Kidney capillary endothelial cell (primary cell): ENCODE measurements at regions not wholly inside any gene's neighbourhood (a gene's known extent, or its start where the extent isn't known, plus 50 kb on each side); places are given as distances from the start of the nearest gene placed in this dataset.
"Not testable (repeated sequence)": the region's sequence is repeated elsewhere in the genome, so short reads cannot be mapped to it uniquely, and the experiment has no call there.

Source experiments
- DNase-seq: peaks from one replicate; pipeline ENCODE4 v3.0.0-alpha.2; 2018; ENCODE audit warnings: low spot score

DNA sequence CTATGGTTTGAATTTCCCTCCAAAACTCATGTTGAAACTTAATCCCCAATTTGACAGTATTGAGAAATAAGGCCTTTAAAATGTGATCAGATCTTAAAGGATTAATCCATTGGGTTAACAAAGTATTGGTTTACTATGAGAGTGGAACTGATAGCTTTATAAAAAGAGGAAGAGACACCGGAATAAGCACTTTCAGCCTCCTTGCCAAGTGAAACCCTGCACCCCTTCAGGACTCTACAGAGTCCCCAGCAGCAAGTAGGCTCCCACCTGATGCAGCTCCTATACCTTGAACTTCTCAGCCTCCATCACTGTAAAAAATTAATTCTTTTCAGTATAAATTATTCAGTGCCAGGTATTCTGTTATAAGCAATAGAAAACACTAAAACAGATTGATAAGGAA is 348.3 kb downstream of the CGGBP1 start:
- no peak for DNase-seq

GRCh38 chr3:87710028-87710427 is 348.8 kb downstream of the CGGBP1 start:
- DNase-seq = no peak

GRCh38 chr3:87706176-87706575 is 352.6 kb downstream of the CGGBP1 start:
- no peak for DNase-seq

GRCh38 chr3:87702600-87702999 is 356.2 kb downstream of the CGGBP1 start:
- no peak for DNase-seq

DNA sequence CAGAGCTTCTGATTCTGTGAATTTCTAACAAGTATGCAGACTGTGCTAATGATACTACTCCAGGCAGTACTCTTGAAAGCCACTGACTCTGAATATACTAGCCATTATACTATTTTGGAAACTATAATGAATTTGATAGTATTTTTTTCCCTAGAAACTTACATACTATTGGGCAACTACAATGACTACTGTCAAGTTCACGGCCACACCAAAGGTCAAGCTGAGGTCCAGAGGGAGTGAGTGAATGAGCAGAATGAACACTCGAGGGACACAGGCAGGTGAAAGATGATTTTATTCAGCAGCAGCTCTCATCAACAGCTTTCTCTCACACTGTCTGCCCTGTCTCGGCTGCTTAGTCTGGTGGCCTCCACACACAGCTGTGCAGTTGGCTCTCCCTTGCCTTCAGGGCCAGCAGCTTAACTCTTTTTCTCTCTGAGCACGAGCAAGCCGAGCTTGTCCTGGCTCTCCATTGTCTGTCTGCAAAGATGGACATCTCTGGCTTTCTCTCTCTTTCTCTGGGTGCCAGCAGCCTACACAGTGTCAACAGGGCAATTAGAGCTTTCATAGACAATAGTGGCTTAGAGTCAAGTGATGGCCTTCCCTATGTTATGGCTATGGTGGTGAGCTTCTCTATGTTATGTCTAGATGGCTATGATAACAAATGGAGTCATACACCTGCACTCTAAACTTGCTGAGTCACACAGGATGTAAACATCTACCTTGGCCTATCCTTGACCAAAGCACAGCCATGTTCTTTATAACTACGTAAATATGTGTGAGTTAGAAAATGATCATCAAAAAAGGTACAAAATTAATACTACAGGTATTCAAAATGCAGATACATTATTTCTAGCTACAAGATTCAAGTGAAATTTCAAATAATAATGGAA is 362.4 kb downstream of the CGGBP1 start:
- DNase-seq = no peak

DNA sequence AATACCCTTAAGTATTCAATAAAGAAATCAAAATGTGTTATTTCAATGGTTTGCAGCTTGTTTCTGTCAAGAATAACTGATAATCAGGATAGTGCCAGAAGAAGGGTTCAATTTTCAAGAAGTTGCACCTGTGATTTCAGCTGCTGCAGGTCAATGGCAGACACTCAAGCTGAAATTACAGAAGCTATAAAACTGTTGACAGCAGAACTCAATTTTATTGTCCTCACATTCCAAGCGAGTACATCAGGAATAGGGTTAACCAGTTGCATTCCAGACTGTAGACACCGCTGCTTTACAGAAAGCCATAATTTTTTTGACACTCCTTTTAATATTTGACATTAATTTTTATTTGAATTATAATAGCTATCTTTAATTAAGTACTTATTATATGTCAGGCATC is 364.1 kb downstream of the CGGBP1 start:
- no peak for DNase-seq

DNA sequence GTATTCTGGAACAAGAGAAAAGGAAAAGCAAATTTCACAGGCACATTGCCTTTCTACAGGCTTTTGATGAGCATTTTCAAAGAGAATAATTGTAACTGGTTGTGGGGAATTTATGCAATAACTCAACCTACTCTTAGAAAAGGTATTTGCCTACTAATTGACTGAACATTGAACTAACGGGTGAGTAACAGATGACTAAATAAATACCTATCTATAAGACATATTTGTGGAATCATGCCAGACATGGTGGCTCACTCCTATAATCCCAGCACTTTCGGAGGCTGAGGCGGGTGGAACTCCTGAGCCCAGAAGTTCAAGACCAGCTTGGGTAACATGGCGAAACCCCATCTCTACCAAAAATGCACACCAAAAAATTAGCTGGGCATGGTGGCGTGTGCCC is 367.7 kb downstream of the CGGBP1 start:
- DNase-seq = no peak

DNA sequence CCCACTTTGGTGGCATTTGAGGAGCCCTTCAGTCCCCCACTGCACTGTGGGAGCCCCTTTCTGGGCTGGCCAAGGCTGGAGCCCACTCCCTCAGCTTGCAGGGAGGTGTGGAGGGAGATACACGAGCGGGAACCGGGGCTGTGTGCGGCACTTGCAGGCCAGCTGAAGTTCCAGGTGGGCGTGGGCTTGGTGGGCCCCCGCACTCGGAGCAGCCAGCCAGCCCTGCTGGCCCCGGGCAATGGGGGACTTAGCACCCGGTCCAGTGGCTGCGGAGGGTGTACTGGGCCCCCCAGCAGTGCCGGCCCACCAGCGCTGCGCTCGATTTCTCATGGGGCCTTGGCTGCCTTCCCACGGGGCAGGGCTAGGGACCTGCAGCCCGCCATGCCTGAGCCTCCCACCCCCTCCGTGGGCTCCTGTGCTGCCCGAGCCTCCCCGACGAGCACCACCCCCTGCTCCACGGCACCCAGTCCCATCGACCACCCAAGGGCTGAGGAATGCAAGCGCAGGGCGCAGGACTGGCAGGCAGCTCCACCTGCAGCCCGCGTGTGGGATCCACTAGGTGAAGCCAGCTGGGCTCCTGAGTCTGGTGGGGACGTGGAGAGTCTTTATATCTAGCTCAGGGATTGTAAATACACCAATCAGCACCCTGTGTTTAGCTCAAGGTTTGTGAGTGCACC is 379.7 kb downstream of the CGGBP1 start:
- DNase-seq = not testable (repeated sequence)

DNA sequence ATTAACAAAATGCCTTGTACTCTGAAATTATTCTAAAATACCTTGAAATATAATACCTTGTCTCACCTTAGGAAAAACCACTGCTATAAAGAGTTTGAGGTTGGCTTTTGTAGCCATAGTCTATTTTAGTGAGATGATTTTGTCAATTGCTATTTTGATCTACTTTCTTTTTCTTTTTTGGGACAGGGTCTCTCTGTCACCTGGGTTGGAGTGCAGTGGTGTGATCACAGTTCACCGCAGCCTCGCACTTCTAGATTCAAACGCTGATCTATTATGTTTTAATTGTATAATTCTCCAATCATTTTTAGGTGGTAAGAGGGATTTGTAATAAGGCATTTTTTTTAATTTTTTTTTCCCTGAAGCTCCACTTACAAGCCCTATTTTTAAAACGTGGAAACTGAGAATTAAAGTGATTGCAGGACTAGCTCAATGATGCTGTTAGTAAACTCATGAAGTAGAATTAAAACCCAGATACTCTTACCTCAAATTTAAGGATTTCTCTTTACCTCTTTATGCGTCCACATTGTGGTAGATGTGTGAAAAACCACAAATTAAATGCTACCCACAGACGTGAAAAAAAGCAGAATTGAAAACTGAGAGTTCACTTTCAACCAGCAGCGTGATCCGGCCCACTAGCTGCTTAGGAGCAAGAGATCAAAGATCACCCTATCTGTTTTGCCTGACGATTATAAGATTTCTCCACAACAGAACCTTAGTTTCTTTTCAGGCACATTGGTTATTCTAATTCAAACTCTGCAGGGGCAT is 384.2 kb downstream of the CGGBP1 start:
- DNase-seq = no peak

GRCh38 chr3:87673132-87673531 is 385.7 kb downstream of the CGGBP1 start:
- no peak for DNase-seq

DNA sequence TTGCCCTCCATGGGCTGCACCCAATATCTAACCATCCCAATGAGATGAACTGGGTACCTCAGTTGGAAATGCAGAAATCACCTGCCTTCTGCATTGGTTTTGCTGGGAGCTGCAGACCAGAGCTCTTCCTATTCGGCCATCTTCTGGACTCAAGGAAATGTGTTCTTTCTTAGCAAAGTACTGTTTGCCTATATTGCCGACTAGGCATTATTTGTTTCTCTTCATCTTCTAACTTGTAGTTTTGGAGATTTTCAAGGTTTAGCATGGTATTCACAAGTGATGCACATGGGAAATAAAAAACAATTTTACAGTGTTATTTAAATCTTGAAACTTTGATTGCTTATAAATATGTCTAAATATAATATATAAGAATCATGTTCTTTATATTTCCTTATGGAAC is 377.8 kb upstream of the POU1F1 start:
- DNase-seq = no peak

DNA sequence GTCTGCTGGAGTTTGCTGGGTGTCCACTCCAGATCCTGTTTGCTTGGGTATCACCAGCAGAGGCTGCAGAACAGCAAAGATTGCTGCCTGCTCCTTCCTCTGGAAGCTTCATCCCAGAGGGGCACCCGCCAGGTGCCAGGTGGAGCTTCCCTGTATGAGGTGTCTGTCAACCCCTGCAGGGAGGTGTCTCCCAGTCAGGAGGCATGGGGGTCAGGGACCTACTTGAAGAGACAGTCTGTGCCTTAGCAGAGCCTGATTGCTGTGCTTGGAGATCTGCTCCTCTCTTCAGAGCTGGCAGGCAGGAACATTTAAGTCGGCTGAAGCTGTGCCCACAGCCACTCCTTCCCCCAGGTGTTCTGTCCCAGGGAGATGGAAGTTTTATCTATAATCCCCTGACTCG is 376.8 kb upstream of the POU1F1 start:
- not testable (repeated sequence) for DNase-seq

GRCh38 chr3:87634426-87634825 is 358.0 kb upstream of the POU1F1 start:
- DNase-seq = no peak

- no peak for DNase-seq
Observed at GRCh38 chr3:87627316-87627715, 350.9 kb upstream of the POU1F1 start.

- DNase-seq = no peak
Observed at GRCh38 chr3:87626546-87626945, 350.2 kb upstream of the POU1F1 start.

DNA sequence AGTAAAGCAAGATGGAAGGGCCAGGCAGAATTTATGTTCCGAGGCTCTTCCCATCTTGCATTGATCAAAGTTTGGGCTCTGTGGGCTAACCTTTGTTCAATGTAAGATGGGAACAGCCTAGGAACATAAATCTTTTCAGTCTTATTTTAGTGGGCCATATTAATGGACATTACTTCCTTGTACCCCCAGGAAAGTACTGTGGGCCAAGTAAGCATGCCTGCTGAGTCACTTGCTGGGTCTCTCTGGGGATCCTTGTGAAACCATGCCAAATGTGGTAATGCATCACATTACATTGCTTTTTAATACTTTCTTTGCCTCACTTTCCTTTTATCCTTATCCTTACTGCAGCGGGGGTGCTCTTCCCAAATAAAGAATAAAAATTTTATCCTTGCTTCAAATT is 349.5 kb upstream of the POU1F1 start:
- no peak for DNase-seq

GRCh38 chr3:87624860-87625259 is 348.5 kb upstream of the POU1F1 start:
- DNase-seq = no peak

DNA sequence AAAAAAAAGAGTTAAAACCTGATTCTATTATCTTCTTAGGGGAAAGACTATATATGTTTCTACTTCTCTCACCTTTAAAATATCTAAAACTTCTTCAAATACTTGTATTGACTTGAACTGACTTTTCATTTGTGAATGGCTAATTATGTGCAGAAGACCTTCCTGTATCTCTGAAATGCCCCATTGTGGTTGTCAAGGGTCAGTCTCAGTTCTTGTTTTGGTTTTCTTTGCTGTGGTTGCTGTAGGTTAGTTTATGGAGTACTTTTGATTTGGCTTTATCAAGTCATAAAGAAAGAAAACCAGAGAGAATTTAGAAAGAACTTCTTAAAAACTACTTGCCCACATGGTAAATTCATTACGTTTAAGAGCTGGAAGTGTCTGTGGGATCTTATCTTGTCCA is 345.3 kb upstream of the POU1F1 start:
- DNase-seq = no peak

- DNase-seq = no peak
Observed at GRCh38 chr3:87615506-87615905, 339.1 kb upstream of the POU1F1 start.

DNA sequence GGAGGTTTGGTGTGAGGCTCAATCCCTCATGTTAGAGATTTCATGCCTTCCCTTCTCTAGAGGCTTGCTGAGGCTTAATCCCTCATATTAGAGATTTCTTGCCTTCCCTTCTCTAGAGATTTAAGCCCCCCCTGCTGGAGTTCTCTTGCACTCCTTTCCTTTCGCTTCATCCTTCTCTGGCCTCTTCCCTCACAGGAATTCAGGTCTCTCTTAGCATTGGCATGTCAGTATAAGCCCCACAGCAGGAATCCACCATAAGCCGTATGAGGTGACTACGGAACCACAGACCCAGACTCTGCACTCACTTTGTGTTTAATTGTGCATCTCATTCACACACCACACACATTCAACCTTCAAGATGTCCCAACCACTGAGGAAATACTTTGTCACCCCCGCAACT is 338.6 kb upstream of the POU1F1 start:
- no peak for DNase-seq

DNA sequence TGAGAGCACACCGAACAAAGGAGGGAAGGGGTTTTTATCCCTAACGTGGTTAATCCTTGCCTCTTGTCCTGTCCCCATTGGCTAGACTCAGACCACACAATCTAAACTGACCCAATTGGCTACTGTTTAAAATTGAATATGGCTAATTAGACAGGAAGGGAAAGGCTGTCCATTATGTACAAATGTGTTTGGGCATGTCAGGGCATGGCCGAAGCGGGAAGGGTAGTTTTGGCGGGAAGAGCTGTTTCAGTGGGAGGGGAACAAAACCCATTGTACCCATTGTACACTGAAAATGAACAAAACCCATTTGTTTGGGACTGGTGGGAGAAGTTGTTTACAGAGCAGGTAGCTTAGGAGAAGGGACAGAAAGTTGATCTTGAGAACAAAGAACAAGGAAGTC is 330.9 kb upstream of the POU1F1 start:
- DNase-seq = no peak

GRCh38 chr3:87595798-87596197 is 319.4 kb upstream of the POU1F1 start:
- DNase-seq = no peak

DNA sequence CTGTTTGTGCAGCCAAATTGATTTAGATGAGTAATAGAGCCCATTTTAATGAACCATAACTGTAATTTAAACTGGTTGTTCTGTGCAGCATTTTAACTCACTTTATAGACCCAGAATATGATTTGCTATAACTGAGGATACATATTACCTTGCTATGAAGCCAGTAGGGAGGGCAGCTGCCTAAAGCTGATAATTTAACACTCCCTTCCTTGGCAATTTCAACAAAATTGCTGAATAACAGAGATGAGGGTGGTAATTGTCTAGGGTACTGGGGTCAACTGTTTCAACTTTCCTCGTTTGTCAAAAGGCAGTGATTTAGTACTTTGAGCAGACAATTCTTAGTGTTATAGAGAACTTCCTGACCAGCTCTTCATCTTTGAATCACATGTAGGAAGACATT is 304.9 kb upstream of the POU1F1 start:
- DNase-seq = no peak
